IPS-20b (cell line): ENCODE measurements at regions not wholly inside any gene's neighbourhood (a gene's known extent, or its start where the extent isn't known, plus 50 kb on each side); places are given as distances from the start of the nearest gene placed in this dataset.

Source experiments
- H3K27ac ChIP-seq: one replicate; pipeline ENCODE4 v1.5.1; 2013; ENCODE audit warnings: low read length
- H3K27me3 ChIP-seq: 2 replicates; pipeline ENCODE4 v1.6.1; 2013; ENCODE audit warnings: mild to moderate bottlenecking, low read length, inconsistent platforms; ENCODE audit not compliant: insufficient read depth
- H3K36me3 ChIP-seq: 2 replicates; pipeline ENCODE4 v1.6.1; 2013; ENCODE audit warnings: low read depth, mild to moderate bottlenecking, inconsistent platforms, low read length, moderate library complexity; ENCODE audit not compliant: insufficient read depth
- H3K4me1 ChIP-seq: 2 replicates; pipeline ENCODE4 v1.6.1; 2013; ENCODE audit warnings: mild to moderate bottlenecking, control low read depth, inconsistent platforms, low read length, moderate library complexity; ENCODE audit not compliant: insufficient read depth
- H3K4me3 ChIP-seq: 2 replicates; pipeline ENCODE4 v1.5.1; 2013; ENCODE audit warnings: mild to moderate bottlenecking, low read length, inconsistent platforms
- H3K9ac ChIP-seq: 2 replicates; pipeline ENCODE4 v1.6.1; 2013; ENCODE audit warnings: low read depth, mild to moderate bottlenecking, inconsistent platforms, low read length, moderate library complexity
- H3K9me3 ChIP-seq: 2 replicates; pipeline ENCODE4 v1.6.1; 2013; ENCODE audit warnings: mild to moderate bottlenecking, low read depth, low read length, inconsistent platforms; ENCODE audit not compliant: insufficient read depth

GRCh38 chr9:100714372-100715099 lies 136.7 kb downstream of the CAVIN4 start:
- no peak overlapping the region for H3K27ac ChIP-seq

GRCh38 chr9:100715100-100715380 lies 137.2 kb downstream of the CAVIN4 start:
- Histone ChIP-seq H3K27me3 (no peaks in the 10 kb centered on the region), H3K4me1 (no peaks in the 10 kb centered on the region), H3K36me3 (no peaks in the 10 kb centered on the region), H3K9ac (no peak overlapping the region), H3K4me3 (no peak overlapping the region), H3K27ac (no peak overlapping the region), H3K9me3 (peaks cover 17% of the 10 kb centered on the region)

More at GRCh38 chr9:100714372-100715099, 136.7 kb downstream of the CAVIN4 start:
- H3K27me3 ChIP-seq, result no peaks in the 10 kb centered on the region
- H3K4me3 ChIP-seq, result no peak overlapping the region
- peaks cover 17% of the 10 kb centered on the region for H3K9me3 ChIP-seq
- H3K4me1 ChIP-seq, result no peaks in the 10 kb centered on the region
- H3K36me3 ChIP-seq, result no peaks in the 10 kb centered on the region
- no peak overlapping the region for H3K9ac ChIP-seq

- Histone ChIP-seq H3K9ac (no peak overlapping the region), H3K4me1 (no peaks in the 10 kb centered on the region), H3K27ac (no peak overlapping the region), H3K27me3 (no peaks in the 10 kb centered on the region), H3K9me3 (no peaks in the 10 kb centered on the region), H3K36me3 (no peaks in the 10 kb centered on the region), H3K4me3 (no peak overlapping the region)
Measured at GRCh38 chr9:100718717-100719116, 140.8 kb downstream of the CAVIN4 start.

- Histone ChIP-seq H3K4me1 (no peaks in the 10 kb centered on the region), H3K36me3 (no peaks in the 10 kb centered on the region), H3K27me3 (no peaks in the 10 kb centered on the region), H3K27ac (no peak overlapping the region), H3K9ac (no peak overlapping the region), H3K4me3 (no peak overlapping the region), H3K9me3 (no peaks in the 10 kb centered on the region)
Measured at GRCh38 chr9:100720922-100721321, 143.0 kb downstream of the CAVIN4 start.

- no peak overlapping the region for H3K27ac ChIP-seq
- no peaks in the 10 kb centered on the region for H3K4me1 ChIP-seq
- H3K36me3 ChIP-seq, result no peaks in the 10 kb centered on the region
- H3K9me3 ChIP-seq, result no peaks in the 10 kb centered on the region
- H3K9ac ChIP-seq, result no peak overlapping the region
- no peaks in the 10 kb centered on the region for H3K27me3 ChIP-seq
- H3K4me3 ChIP-seq, result no peak overlapping the region
Measured at GRCh38 chr9:100724886-100725285, 147.0 kb downstream of the CAVIN4 start.

- Histone ChIP-seq H3K9ac (no peak overlapping the region), H3K27me3 (no peaks in the 10 kb centered on the region), H3K36me3 (no peaks in the 10 kb centered on the region), H3K4me3 (no peak overlapping the region), H3K4me1 (peaks cover 2% of the 10 kb centered on the region; the same call in 1 of the 2 replicates), H3K9me3 (no peaks in the 10 kb centered on the region), H3K27ac (no peak overlapping the region)
Measured at GRCh38 chr9:100725371-100725770, 147.5 kb downstream of the CAVIN4 start.

GRCh38 chr9:100729336-100729895 lies 151.5 kb downstream of the CAVIN4 start:
- no peaks in the 10 kb centered on the region for H3K9me3 ChIP-seq
- H3K27ac ChIP-seq, result no peak overlapping the region

GRCh38 chr9:100730086-100730485 lies 152.2 kb downstream of the CAVIN4 start:
- Histone ChIP-seq H3K27me3 (no peaks in the 10 kb centered on the region), H3K9ac (no peak overlapping the region)

More at GRCh38 chr9:100729336-100729895, 151.5 kb downstream of the CAVIN4 start:
- Histone ChIP-seq H3K4me1 (peaks cover 5% of the 10 kb centered on the region; the same call in 1 of the 2 replicates), H3K9ac (no peak overlapping the region), H3K36me3 (no peaks in the 10 kb centered on the region), H3K4me3 (no peak overlapping the region), H3K27me3 (no peaks in the 10 kb centered on the region)

GRCh38 chr9:100731038-100731556 lies 153.2 kb downstream of the CAVIN4 start:
- no peaks in the 10 kb centered on the region for H3K36me3 ChIP-seq
- H3K9me3 ChIP-seq, result no peaks in the 10 kb centered on the region
- H3K4me3 ChIP-seq, result no peak overlapping the region
- H3K27me3 ChIP-seq, result no peaks in the 10 kb centered on the region
- H3K27ac ChIP-seq, result no peak overlapping the region
- H3K9ac ChIP-seq, result no peak overlapping the region
- peaks cover 5% of the 10 kb centered on the region; the same call in 1 of the 2 replicates for H3K4me1 ChIP-seq

More at GRCh38 chr9:100730086-100730485, 152.2 kb downstream of the CAVIN4 start:
- H3K4me3 ChIP-seq, result no peak overlapping the region
- H3K27ac ChIP-seq, result no peak overlapping the region
- H3K9me3 ChIP-seq, result no peaks in the 10 kb centered on the region
- peaks cover 5% of the 10 kb centered on the region; the same call in 1 of the 2 replicates for H3K4me1 ChIP-seq
- H3K36me3 ChIP-seq, result no peaks in the 10 kb centered on the region

GRCh38 chr9:100731557-100731956 lies 153.7 kb downstream of the CAVIN4 start:
- Histone ChIP-seq H3K4me3 (no peak overlapping the region), H3K4me1 (peaks cover 5% of the 10 kb centered on the region; the same call in 1 of the 2 replicates), H3K9ac (no peak overlapping the region), H3K27ac (no peak overlapping the region), H3K36me3 (no peaks in the 10 kb centered on the region), H3K27me3 (no peaks in the 10 kb centered on the region), H3K9me3 (no peaks in the 10 kb centered on the region)

GRCh38 chr9:100739208-100739607 lies 161.3 kb downstream of the CAVIN4 start:
- H3K36me3 ChIP-seq, result no peaks in the 10 kb centered on the region
- no peak overlapping the region for H3K9ac ChIP-seq
- H3K27me3 ChIP-seq, result no peaks in the 10 kb centered on the region
- H3K9me3 ChIP-seq, result no peaks in the 10 kb centered on the region
- no peak overlapping the region for H3K27ac ChIP-seq
- H3K4me3 ChIP-seq, result no peak overlapping the region
- no peaks in the 10 kb centered on the region for H3K4me1 ChIP-seq

GRCh38 chr9:100739666-100740065 lies 161.8 kb downstream of the CAVIN4 start:
- Histone ChIP-seq H3K4me1 (no peaks in the 10 kb centered on the region), H3K36me3 (no peaks in the 10 kb centered on the region), H3K4me3 (no peak overlapping the region), H3K9me3 (no peaks in the 10 kb centered on the region), H3K9ac (no peak overlapping the region), H3K27me3 (no peaks in the 10 kb centered on the region), H3K27ac (no peak overlapping the region)
